ENCODE measurements at regions not wholly inside any gene's neighbourhood (a gene's known extent, or its start where the extent isn't known, plus 50 kb on each side); places are given as distances from the start of the nearest gene placed in this dataset.
"Not testable (repeated sequence)": the region's sequence is repeated elsewhere in the genome, so short reads cannot be mapped to it uniquely, and the experiment has no call there.

DNA sequence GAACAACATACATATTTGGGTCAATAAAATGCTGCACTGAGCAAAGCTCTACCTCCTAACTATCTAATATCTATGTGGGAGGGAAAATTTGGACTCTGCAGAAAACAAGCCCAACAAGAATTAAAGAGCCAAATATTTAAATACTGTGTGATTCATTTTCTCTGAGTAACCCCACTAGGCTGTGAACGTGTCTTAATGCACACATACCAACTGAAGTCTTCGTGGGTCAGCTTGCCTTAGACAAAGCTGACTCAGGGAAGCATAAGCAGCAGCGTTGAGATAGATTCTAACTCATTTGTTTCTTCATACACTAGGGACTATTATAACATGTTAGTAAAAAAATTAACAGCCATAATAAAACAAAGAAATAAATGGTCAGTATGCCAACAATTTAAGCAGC, 114.3 kb downstream of the GJA1 start:
- no peak for DNase-seq

DNA sequence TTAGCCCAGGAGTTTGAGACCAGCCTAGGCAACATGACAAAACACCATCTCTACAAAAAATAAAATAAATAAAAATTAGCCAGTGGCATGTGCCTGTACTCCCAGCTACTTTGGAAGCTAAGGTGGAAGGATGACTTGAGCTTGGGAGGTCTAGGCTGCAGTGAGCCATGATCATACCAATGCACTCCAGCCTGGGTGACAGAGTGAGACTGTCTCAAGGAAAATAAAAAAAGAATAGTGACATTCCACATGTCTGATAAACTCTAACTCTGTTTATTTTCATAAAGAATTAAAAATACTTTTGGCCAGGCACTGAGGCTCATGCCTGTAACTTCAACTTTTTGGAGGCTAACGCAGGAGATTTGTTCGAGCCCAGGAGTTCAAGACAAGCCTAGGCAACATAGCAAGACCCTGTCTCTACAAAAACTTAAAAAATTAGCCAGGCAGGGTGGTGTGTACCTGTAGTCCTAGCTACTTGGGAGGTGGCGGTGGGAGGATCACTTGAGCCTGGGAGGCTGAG, 115.1 kb downstream of the GJA1 start:
- no peak for DNase-seq

DNA sequence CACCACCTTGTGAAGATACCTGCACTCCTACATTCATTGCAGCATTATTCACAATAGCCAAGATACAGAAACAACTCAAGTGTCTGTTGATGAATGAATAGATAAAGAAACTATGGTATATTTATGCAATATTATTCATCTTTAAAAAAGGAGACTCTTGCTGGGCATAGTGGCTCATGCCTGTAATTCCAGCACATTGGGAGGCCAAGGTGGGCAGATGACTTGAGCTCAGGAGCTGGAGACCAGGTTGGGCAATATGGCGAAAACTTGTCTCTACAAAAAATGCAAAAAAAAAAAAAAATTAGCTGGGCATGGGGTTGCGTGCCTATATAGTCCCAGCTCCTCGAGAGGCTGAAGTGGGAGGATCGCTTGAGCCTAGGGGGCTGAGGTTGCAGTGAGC, 119.8 kb downstream of the GJA1 start:
- no peak for DNase-seq

DNA sequence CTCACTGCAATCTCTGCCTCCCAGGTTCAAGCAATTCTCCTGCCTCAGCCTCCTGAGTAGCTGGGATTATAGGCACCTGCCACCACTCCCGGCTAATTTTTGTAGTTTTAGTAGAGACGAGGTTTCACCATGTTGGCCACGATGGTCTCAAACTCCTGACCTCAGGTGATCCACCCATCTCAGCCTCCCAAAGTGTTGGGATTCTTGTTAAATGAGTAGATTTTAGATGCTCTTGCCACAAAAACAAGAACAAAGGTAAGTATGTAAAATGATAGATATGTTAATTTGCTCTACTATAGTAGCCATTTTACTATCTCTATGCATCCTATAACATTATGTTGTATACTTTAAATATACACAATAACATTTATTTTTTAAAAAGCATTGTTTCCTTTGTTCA, 120.7 kb downstream of the GJA1 start:
- not testable (repeated sequence) for DNase-seq

DNA sequence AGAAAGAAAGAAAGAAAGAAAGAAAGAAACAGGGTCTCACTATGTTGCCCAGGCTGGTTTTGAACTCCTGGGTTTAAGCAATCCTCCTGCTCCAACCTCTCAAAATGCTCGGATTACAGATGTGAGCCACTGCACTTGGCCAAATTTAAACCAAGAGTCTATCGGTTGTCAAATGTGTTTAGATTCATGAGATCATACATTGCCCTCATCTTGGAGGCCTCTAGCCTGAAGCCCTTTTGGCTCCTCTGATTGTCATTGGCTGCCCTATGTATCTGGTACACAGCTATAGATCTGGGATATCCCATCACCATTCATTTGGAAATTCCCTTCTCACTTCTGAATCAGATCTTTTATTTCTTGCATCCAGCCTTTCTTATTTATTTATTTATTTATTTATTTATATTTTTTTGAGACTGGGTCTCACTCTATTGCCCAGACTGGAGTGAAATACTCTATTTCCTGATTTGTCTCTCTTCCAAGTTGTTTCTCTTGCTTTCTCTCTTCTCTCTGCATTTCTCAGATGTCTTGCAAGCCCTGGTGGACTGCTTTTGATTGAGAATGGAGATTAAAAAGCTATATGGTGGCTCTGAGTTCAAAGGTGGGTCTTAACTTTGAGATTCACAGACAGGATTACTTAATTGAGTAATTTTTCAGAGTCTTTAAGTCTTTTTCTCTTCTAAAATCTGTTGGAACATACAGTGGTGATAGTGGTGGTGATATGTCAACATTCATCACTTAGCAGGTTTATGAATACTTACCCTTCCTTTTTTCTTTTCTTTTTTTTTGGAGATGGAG, 121.9 kb downstream of the GJA1 start:
- no peak for DNase-seq

DNA sequence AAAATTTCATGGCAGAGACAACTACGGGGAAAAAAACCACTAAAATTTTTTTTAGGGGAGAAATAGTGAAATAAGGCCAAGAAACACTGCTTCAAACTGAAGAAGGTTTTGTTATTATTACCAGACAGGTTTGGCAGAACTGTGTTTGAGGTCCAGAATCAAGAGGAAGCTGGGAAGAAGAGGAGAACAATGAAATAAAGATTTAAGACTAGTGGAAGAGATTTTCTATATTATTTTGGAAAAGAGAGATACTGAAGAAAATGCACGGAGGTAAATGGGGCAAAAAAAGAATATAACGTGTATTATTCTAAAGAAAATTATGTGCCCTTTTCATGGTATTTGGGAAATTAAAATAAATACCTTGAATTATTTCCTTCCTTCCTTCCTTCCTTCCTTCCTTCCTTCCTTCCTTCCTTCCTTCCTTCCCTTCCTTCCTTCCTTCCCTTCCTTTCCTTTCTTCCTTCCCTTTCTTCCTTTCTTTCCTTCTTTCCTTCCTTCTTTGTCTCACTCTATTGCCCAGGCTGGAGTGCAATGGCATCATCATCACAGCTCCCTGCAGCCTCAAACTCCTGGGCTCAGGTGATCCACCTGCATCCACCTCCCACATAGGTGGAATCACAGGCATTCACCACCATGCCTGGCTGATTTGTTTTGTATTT, 124.3 kb downstream of the GJA1 start:
- DNase-seq: no peak

DNA sequence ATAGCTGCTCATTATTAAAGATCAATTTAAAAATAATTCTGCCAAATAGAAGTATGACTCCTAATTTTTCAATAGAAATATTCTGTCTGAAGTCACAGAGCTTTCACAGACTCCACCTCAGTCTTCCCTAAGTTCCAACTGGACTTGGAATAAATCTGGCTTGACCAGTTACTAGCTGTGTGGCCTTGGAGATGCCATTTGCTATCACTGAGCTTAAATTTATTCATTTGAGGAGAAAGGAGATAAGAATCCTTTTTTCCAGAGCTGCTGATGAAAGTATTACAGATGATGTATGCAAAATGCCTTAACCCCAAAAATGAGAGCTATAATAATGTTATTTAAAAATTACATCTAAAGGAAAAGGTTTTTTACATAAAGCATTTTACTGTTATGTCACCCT, 125.0 kb downstream of the GJA1 start:
- no peak for DNase-seq

DNA sequence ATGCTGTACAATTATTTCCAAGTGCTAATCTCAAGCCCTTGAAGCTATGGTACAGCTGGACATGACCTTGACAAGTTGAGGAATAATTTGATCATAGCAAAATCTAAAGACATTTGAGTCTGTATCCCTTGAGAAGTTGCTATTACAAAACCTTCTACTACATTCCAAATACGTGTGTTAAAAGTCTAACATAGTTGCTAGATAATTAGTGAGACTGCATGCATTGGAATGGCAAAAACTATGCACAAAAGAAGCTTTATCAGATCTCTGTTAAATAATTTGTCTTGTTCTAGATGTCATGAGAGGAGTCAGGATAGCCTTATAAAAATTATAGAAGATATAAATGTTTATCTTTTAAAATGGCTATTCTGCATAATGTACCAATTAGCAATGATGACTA, 127.8 kb downstream of the GJA1 start:
- DNase-seq: no peak

DNA sequence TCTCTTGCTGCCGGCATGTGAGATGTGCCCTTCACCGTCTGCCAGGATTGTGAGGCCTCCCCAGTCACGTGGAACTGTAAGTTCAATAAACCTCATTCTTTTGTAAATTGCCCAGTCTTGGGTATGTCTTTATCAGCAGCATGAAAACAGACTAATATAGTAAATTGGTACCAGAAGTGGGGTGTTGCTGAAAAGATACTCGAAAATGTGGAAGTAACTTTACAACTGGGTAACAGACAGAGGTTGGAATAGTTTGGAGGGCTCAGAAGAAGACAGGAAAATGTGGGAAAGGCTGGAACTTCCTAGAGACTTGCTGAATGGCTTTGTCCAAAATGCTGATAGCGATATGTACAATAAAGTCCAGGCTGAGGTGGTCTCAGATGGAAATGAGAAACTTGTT, 129.1 kb downstream of the GJA1 start:
- not testable (repeated sequence) for DNase-seq

DNA sequence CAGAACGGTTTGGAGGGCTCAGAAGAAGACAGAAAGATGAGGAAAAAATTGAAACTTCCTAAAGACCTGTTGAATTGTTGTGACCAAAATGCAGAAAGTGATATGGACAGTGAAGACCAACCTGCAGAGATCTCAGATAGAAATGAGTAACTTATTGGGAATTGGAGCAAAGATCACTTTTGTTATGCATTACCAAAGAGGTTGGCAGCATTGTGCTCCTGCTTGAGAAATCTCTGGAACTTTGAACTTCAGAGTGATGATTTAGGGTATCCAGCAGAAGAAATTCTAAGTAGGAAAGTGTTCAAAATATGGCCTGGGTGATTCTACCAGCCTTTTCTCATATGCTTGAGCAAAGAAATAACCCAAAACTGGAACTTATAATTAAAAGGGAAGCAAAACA, 136.0 kb downstream of the GJA1 start:
- no peak for DNase-seq

DNA sequence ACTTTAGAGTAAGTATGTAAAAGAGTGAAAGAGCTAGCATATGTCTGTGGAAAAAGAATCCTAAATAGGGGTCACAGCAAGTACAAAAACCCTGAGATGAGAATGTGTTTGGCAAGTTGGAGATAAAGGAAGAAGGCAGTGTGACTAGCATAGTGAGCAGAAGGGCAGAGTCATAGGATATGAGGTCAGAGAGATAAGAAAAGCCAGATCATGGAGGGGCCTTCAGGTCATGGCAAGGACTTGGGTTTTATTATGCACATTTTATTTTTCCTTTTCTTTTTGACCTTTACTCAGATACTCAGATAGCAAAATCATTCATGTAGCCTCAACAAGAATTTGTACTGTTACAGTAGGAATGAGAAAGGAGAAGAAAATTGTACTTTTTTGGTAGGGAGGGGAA, 138.0 kb downstream of the GJA1 start:
- no peak for DNase-seq

DNA sequence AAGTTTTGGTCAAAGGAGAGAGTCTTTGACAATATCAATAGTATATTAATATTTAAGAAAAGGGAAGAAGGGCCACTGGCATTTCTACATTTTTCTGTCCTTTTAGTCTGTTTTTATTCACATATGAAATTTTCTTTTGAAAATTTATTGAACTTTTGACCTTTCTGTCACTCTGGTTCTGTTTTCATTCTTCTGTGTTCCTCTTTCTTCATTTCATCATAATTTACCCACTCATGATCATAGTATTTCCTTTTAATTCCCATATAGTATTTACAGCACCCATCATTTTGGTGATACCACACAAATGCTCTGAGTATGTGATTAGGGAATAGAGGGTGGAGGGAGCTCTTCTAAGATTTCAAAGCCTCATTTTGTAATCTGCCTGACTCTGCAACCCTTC, 142.8 kb downstream of the GJA1 start:
- no peak for DNase-seq

DNA sequence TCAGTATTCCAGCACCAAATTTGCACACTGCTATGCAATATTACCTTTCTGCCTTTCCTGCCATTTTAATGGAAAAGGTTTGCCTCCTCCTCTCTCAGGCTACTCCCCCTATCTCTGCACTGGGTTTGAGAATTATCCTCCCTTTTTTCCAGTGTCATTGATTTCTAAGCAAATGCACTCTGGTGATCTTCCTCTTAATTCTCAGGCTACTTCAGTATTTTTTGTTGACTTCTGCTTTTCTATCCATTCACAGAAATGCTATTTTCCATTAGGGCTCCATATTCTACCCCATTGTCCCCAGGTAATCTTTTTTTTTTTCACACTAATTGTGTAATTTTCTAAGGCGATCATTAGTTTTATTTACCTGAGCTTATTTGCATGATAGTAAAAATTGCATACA, 144.0 kb downstream of the GJA1 start:
- DNase-seq: no peak

DNA sequence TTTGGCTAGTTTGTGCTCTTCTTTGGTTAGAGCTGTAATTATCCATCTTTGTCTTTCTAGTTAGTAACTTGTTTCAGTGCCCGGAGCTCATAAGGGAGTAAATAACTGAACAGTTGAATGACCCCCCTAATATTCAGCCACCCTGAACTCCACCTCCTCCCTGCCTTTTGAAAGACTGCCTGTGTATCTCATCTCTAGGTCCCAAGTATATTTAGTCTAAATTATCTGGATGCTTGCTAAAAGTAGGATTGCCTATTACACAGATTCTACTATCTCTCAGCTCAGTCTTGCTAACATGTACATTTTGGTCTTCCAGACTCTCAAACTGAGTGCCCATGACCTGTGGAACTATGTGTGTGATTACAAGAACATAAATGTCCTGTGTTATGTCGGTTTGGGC, 145.9 kb downstream of the GJA1 start:
- DNase-seq: no peak

DNA sequence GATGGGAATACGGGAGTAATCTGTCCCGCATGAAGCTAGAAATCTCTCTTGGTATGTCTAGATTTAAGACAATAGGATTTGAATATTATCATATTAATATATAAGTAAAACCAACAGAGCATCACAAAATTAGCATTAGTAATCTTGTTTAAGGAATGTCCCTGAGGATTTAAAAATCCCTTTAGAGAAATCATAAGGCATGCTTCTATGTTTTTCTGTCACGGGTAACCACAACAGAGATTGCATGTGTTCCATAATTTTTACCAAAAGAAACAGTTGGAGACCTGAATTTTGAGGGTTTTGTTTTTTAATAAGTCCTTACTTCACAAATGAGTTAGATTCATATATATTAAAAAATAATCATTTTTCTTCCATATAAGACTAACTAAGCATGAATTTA, 146.8 kb downstream of the GJA1 start:
- DNase-seq: no peak

DNA sequence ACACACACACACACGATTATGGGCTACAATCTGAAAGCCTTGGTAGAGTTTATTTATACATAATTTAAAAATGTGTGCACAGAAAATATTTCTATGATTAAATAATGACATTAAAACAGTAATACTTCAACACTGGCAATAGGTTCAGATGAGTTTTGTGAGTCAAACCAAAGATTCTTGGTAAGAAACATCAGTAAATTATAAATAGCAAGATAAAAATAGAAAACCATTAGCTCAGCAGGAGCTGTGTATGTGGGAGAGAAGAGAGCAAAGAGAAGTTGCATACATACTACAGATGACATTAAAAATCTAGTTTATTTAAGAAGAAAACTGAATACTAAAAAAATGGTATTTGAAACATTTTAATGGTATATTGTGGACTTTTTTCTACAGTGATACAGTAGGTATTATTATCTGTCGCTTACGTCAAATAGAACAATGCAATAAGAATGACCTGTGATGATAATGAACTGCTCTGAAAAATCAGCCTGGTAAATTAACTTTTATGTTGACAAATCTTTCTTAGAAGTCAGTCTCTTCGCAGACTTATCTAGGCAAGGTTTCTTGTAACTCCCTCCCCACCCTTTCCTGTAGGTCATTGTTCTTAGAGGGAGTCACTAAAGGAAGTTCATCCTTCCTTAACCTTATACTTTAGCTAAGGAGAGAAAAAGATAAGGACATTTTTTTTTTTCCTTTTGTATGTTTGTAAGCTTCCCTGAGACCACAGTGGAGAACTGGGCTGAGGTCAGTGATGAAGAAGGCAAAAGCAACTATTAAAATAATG, 149.3 kb downstream of the GJA1 start:
- DNase-seq: no peak

DNA sequence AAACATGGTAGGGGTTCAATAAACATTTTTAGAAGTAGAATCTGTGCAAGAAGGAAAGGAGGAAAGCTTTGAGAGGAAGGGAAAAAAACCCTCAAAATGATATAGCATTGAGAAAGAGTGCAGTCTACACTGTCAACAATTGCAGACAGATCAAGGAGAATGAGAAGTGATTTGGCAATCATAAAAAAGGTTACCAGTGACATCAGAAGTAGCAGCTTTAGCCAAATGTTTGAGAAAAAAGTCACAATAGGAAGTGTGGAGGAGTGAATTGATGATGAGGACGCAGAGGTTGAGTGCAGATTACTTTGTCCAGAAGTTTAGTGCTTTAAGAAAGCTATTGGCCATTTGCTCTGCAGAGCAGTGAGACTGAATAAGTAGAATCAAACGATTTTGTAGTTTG, 155.0 kb downstream of the GJA1 start:
- no peak for DNase-seq

DNA sequence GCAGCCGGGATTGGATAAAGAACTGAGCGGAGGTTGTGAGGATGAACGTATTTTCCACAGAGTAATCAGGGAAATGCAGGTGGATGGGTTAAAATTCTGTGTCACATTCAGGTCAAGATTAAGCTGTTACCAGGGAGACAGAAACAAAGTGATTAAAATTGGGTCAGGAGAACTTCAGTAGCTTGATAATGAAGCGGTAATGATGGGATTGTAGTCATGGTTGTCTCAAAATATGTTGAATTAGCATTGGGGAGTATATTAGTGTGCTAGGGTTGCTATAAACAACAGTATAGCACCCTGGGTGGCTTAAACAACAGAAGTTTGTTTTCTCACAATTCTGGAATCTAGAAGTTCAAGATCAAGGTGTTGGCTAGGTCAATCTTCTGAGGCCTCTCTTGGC, 155.5 kb downstream of the GJA1 start:
- no peak for DNase-seq

DNA sequence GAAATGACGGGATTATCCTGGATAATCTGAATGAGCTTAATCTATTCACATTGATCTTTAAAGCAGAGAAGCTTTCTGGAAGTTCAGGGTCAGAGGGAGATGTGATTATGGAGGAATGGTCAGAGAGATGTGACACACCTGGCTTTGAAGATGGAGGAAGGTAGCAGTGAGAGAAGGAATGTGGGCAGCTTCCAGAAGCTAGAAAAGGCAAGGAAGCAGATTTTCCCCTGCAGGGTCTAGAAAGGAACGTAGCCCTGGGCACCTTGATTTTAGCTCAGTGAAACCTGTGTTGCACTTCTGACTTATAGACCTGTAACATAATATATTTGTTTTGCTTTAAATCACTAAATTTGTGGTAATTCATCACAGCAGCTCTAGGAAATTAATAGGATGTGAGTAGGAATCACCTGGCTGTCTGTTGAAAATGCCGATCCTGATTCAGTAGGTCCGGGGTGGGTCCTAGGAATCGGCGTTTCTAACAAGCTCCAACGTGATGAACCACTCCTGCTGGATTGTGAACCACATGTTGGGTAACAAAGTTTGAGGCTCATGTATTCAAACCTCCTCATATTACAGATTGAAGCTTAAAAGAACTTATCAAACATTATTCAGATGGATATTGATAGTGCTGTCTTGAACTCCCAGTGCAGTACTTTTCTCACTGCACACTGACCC, 157.0 kb downstream of the GJA1 start:
- no peak for DNase-seq

DNA sequence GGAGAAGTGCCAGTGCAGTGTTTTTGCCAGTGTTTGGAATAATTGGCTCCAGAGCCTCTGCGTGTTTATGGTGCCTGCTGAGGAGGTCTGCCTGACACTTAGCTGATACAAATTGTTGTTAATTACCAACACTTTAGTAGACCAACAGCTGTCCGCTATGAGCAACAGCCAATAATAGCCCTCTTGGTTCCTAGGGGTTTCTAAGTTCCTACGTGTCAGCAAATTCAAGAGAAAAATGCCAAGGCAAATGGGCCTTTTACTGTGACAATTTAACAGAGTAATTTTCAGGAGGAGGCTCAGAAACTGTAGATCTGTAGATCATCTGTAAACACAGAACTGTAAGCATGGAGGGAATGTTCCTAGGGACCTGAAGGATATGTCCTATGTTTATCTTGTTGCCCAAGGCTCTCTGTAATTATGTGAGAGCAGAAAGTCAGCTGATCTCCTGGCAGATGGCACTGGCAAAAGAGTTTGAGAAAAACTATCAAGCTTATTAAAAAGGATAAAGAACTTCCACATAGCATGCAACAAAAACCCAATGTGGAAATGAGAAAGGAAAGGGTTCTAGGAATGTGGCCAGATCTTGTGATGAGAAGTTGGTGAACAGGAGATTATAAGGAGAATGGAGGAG, 157.7 kb downstream of the GJA1 start:
- DNase-seq: no peak

DNA sequence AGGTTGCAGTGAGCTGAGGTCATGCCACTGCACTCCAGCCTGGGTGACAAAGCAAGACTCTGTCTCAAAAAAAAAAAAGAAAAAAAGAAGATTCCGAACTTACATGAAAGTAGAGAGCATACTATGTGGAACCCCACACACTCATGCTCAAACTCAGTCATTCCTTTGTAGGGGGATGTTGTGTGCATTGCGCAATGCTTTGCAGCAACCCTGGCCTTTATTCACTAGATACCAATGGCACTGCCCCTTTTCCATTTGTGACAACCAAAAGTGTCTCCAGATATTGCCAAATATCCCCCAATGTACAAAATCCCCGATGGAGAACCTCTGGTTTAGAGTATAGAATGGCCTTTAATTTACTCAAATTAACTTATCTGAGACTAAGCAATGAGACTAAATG, 158.6 kb downstream of the GJA1 start:
- DNase-seq: no peak

DNA sequence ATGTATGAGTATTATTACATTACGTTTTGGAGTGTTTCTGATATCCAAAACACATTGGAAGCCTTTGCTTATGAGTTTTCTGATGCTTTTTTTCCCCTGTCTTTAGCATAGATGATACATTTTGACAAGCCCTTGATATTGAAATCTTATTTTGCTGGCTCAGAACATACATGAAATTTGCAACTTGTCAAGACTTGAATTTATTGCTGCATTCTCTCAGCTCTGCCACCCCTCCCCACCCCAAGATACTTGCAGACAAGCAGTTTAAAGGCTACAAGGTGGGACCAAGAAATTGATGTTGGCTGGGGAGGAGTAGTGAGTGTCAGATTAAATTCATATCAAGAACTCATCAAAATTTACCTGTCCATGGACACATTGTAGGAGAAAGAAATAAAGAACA, 160.2 kb downstream of the GJA1 start:
- DNase-seq: no peak

DNA sequence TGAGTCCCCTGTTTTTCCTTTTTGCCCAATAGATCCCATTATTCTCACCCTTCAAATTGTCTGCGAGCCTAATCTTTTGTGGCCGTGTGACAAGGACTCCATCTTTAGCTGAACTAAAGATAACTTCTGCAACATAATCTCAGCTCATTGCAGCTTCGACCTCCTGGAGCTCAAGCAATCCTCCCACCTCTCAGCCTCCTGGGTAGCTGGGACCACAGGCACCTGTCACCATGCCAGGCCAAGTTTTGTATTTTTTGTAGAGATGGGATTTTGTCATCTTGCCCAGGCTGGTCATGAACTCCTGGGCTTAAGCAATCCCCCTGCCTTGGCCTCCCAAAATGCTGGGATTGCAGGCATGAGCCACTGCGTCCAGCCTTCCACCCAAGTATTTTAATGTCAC, 161.0 kb downstream of the GJA1 start:
- DNase-seq: no peak

All from stimulated activated CD4-positive, alpha-beta T cell treated with anti-CD3 and anti-CD28 coated beads, Interleukin-4, amount 100 ng/mL, for 24 hours (primary cell).